ENCODE measurements at regions not wholly inside any gene's neighbourhood (a gene's known extent, or its start where the extent isn't known, plus 50 kb on each side); places are given as distances from the start of the nearest gene placed in this dataset.

- TF ChIP-seq, protein P1, sequence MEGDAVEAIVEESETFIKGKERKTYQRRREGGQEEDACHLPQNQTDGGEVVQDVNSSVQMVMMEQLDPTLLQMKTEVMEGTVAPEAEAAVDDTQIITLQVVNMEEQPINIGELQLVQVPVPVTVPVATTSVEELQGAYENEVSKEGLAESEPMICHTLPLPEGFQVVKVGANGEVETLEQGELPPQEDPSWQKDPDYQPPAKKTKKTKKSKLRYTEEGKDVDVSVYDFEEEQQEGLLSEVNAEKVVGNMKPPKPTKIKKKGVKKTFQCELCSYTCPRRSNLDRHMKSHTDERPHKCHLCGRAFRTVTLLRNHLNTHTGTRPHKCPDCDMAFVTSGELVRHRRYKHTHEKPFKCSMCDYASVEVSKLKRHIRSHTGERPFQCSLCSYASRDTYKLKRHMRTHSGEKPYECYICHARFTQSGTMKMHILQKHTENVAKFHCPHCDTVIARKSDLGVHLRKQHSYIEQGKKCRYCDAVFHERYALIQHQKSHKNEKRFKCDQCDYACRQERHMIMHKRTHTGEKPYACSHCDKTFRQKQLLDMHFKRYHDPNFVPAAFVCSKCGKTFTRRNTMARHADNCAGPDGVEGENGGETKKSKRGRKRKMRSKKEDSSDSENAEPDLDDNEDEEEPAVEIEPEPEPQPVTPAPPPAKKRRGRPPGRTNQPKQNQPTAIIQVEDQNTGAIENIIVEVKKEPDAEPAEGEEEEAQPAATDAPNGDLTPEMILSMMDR (IDR thresholded peaks at IDR 0.05), result no peak
- no peak for TF ChIP-seq POLR2A (IDR thresholded peaks at IDR 0.05)
Observed at GRCh38 chr1:98355656-98356383, 305.7 kb upstream of the SNX7 start.
